GM20000 (cell line): ENCODE measurements at regions not wholly inside any gene's neighbourhood (a gene's known extent, or its start where the extent isn't known, plus 50 kb on each side); places are given as distances from the start of the nearest gene placed in this dataset.
A peak's percentile ranks its signal among the peaks of the same experiment; 100 is the strongest.

Experiments used
- DNase-seq: peaks from one replicate; pipeline ENCODE4 v3.0.0; 2012; ENCODE audit warnings: low spot score
- TF ChIP-seq, protein P1 (sequence below): IDR thresholded peaks from 2 replicates; pipeline ENCODE4 v1.5.1; 2012; ENCODE audit warnings: mild to moderate bottlenecking, control low read depth; ENCODE audit errors: extremely low read depth, missing control alignments

DNA sequence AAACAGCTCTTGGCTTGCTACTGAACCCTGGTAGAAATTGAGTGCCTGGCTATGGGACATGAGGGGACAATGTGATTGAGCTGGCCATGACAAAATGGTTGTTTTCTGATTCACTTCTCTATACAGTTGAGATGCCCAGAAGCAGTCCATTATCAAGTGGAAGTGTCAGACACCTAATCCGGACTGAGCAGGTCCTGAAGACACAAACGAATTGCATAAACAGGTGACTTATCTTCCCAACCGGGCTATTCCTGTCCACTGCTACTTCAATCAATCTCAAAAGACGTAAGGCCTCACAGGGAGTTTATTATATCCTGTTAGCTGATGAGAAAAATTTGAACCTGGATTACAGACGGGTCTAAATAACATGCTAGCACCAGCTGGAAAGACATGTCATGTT, 105.5 kb upstream of the WAC start:
- DNase-seq = no peak
- TF ChIP-seq, protein P1, sequence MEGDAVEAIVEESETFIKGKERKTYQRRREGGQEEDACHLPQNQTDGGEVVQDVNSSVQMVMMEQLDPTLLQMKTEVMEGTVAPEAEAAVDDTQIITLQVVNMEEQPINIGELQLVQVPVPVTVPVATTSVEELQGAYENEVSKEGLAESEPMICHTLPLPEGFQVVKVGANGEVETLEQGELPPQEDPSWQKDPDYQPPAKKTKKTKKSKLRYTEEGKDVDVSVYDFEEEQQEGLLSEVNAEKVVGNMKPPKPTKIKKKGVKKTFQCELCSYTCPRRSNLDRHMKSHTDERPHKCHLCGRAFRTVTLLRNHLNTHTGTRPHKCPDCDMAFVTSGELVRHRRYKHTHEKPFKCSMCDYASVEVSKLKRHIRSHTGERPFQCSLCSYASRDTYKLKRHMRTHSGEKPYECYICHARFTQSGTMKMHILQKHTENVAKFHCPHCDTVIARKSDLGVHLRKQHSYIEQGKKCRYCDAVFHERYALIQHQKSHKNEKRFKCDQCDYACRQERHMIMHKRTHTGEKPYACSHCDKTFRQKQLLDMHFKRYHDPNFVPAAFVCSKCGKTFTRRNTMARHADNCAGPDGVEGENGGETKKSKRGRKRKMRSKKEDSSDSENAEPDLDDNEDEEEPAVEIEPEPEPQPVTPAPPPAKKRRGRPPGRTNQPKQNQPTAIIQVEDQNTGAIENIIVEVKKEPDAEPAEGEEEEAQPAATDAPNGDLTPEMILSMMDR = no peak

DNA sequence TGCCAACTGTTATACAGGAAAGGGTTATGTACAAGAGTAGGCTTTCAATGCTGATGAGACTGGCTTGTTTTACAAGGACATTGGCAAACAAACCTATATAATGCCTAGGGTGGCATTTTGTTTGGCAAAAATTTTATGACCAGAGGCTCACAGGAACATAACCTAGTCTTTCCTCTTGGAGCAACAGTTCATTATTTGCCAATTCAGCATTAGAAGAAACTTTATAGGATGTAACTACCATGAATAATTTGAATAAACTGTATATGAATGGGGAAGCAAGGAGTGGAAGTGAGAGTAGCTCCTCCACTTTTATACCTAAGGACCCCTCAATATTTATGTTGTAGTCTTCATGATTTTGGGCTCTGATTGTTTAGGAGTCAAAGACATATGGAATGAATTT, 103.9 kb upstream of the WAC start:
- TF ChIP-seq, protein P1 = no peak
- DNase-seq = no peak

DNA sequence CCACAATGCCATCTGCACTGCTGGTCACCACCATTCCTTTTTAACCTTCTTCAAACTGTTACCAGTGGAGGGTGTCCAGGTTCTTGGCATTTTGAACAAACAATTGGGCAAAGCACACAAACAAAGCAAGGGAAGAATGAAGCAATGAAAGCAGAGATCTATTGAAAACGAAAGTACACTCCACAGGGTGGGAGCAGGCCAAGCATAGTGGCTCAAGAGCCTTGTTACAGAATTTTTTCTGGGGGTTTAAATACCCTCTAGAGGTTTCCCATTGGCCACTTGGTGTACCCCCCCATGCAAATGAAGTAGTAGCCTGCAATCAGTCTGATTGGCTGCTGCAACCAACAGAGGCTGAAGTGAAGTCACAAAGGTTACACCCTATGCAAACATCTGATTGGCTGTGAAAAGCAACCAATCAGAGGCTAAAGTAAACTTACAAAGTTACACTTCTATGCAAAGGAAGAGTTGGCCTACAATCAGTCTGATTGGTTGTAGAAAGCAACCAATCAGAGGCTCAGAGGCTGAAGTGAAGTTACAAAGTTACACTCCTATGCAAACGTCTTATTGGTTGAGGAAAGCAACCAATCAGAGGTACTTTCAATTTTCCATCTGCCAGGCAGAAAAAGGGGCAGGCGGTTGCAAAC, 103.2 kb upstream of the WAC start:
- no peak for DNase-seq

DNA sequence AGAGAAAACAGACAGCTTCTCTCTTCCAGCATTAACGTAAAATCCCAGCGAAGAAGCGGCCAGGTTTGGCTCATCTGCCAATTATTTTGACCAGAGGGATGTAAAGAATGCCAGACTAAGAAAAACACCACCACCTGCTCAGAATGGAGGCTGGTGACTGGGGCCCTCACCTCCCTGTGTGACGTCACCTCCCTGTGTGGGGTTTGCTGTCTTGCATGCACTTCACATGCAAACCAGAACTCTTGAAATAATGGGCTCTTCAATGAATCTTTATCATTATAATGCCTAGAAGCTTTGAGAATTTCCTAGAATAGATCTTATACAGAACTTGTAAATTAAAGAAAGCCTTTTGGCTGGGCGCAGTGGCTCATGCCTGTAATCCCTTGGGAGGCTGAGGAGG, 101.8 kb upstream of the WAC start:
- TF ChIP-seq, protein P1 = no peak
- no peak for DNase-seq

More for the DNA sequence above, 103.2 kb upstream of the WAC start:
- TF ChIP-seq, protein P1 = no peak

DNA sequence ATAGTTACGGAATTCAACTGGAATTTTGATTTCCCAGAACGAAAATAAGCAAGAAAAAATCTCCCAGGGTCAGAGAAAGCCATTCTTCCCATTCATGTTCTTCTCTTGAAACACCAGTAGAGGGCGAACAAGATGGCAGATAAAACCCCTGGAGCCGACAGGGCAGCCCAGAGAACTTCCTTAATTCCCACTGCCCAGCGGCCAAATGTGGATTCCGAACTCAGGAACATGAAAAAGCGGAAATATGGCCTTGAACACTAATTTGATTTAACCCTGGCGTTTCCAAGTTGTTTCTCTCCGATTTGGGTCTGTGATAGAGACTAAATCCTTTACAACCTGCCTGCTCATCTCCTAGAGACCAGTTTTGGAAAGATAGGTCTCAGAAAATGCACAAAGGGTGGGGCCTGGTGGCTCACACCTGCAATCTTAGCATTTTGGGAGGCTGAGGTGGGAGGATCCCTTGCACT, 100.7 kb upstream of the WAC start:
- peak; percentile 58 for DNase-seq
- TF ChIP-seq, protein P1 = peak; percentile 49

DNA sequence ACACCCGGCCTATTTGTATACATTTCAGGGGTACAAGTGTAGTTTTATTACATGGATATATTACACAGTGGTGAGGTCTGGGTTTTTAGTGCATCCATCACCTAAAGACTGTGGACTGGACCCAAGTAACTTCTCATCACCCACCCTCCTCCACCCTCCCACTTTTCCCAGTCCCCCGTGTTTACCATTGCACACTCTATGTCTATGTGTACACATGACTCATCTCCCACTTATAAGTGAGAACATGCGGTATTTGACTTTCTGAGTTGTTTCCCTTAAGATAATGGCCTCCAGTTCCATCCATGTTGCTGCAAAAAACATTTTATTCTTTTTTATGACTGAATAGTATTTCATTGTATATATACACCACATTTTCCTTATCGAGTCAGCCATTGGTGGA, 98.9 kb upstream of the WAC start:
- no peak for DNase-seq
- TF ChIP-seq, protein P1 = no peak

DNA sequence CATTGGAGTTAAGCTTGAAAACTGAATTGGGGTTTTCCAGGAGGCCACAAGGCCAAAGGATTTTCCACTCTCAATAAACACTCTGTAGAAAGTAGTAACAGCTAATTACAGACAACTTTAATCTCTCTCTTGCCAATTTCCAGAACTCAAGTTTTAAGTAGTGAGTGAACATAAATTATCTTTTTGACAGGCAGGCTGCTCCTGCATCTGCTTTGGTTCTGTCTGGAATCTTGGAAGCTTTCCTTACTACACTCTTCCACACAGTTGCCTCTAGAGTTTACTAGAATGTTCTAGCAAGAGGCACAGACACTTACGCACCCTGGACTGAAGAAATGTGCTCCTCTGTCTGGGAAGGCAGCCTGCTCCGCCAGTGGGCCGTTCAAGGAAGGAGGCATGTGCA, 90.5 kb upstream of the WAC start:
- TF ChIP-seq, protein P1 = no peak
- DNase-seq = no peak
